ENCODE measurements at regions not wholly inside any gene's neighbourhood (a gene's known extent, or its start where the extent isn't known, plus 50 kb on each side); places are given as distances from the start of the nearest gene placed in this dataset.

- Histone ChIP-seq H3K27ac (no peak overlapping the region), H3K36me3 (no peaks in the 10 kb centered on the region), H3K27me3 (no peaks in the 10 kb centered on the region), H3K4me1 (no peaks in the 10 kb centered on the region), H3K9me3 (no peaks in the 10 kb centered on the region), H3K4me3 (no peak overlapping the region)
- no peak for DNase-seq
- TF ChIP-seq CTCF (IDR thresholded peaks at IDR 0.05), result no peak
- no peak for TF ChIP-seq POLR2A (IDR thresholded peaks at IDR 0.05)
Observed at GRCh38 chr13:55440465-55441085, 1700.1 kb upstream of the PRR20A start.

DNA sequence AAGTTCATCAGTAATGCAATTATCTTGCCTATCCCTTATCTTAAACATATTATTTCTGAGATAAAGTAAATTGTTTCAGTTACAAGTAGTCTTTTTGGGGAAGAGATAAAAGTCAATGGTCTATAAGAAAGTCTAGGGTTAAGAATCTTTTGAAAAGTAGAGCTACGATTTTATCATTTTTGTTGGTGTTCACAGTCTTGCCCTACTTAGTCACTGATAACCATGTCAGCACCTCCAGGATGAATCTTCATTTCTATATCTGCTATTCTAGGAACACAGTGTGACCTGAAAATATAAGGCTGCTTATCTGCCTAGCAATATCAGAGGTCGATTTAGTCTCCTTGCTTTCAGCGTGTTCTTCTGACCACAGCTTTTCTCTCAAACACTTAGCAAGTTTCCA is 1676.5 kb upstream of the PRR20A start:
- TF ChIP-seq POLR2A (IDR thresholded peaks at IDR 0.05), result no peak
- no peak for TF ChIP-seq CTCF (IDR thresholded peaks at IDR 0.05)
- no peaks in the 10 kb centered on the region for H3K36me3 ChIP-seq
- no peak overlapping the region for H3K4me3 ChIP-seq
- DNase-seq, result no peak
- no peak overlapping the region for H3K27ac ChIP-seq
- H3K9me3 ChIP-seq, result no peaks in the 10 kb centered on the region
- H3K27me3 ChIP-seq, result no peaks in the 10 kb centered on the region
- H3K4me1 ChIP-seq, result no peaks in the 10 kb centered on the region

GRCh38 chr13:55467476-55467875 is 1673.2 kb upstream of the PRR20A start:
- H3K27me3 ChIP-seq, result no peaks in the 10 kb centered on the region
- TF ChIP-seq CTCF (IDR thresholded peaks at IDR 0.05) (no peak), POLR2A (IDR thresholded peaks at IDR 0.05) (no peak)
- DNase-seq, result no peak
- H3K4me3 ChIP-seq, result no peak overlapping the region
- H3K9me3 ChIP-seq, result no peaks in the 10 kb centered on the region
- no peak overlapping the region for H3K27ac ChIP-seq
- no peaks in the 10 kb centered on the region for H3K36me3 ChIP-seq
- H3K4me1 ChIP-seq, result no peaks in the 10 kb centered on the region

DNA sequence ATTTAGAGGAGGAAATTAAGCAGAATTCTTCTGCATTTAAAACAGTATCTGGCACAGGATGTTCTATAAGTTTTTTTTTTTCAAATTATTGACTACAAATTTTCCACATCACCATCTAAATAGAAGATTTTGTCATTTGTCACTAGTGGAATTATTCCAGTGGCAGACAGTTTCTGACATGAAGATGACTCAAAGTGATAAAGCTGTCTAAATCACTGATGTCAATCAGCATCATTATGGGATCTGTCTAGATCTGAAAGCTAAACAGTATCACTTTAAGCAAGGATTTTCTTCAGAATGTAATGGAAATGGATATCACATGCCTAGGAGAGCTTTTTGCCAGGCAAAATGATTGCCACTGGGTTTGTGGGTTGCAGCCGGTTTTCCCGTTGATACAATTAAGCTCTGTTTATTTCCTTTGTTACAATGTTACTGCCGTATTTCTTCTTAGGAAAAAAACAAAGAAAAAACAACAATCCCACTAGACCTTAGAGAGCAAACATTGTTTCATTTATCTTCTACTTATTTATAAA is 1657.0 kb upstream of the PRR20A start:
- Histone ChIP-seq H3K27me3 (no peaks in the 10 kb centered on the region), H3K36me3 (no peaks in the 10 kb centered on the region), H3K4me3 (no peak overlapping the region), H3K27ac (no peak overlapping the region), H3K9me3 (no peaks in the 10 kb centered on the region), H3K4me1 (no peaks in the 10 kb centered on the region)
- no peak for DNase-seq
- TF ChIP-seq POLR2A (IDR thresholded peaks at IDR 0.05) (no peak), CTCF (IDR thresholded peaks at IDR 0.05) (no peak)

GRCh38 chr13:55493297-55493696 is 1647.4 kb upstream of the PRR20A start:
- Histone ChIP-seq H3K9me3 (no peaks in the 10 kb centered on the region), H3K36me3 (no peaks in the 10 kb centered on the region), H3K27me3 (no peaks in the 10 kb centered on the region), H3K27ac (no peak overlapping the region), H3K4me1 (no peaks in the 10 kb centered on the region), H3K4me3 (no peak overlapping the region)
- TF ChIP-seq CTCF (IDR thresholded peaks at IDR 0.05) (no peak), POLR2A (IDR thresholded peaks at IDR 0.05) (no peak)
- no peak for DNase-seq

- H3K4me3 ChIP-seq, result no peak overlapping the region
- H3K36me3 ChIP-seq, result no peaks in the 10 kb centered on the region
- no peak overlapping the region for H3K27ac ChIP-seq
- H3K4me1 ChIP-seq, result no peaks in the 10 kb centered on the region
- H3K9me3 ChIP-seq, result no peaks in the 10 kb centered on the region
- TF ChIP-seq CTCF (IDR thresholded peaks at IDR 0.05), result no peak
- no peak for TF ChIP-seq POLR2A (IDR thresholded peaks at IDR 0.05)
- H3K27me3 ChIP-seq, result no peaks in the 10 kb centered on the region
- no peak for DNase-seq
Observed at GRCh38 chr13:55497486-55497885, 1643.2 kb upstream of the PRR20A start.

All from Peyer's patch (tissue), 4 donors.